Brain pericyte (primary cell): ENCODE measurements at regions not wholly inside any gene's neighbourhood (a gene's known extent, or its start where the extent isn't known, plus 50 kb on each side); places are given as distances from the start of the nearest gene placed in this dataset.
"Not testable (repeated sequence)": the region's sequence is repeated elsewhere in the genome, so short reads cannot be mapped to it uniquely, and the experiment has no call there.

Source experiments
- DNase-seq: peaks from one replicate; pipeline ENCODE4 v3.0.0-alpha.2; 2012; ENCODE audit warnings: low read depth, low spot score

GRCh38 chr18:40160361-40160760 is 1794.7 kb upstream of the PIK3C3 start:
- no peak for DNase-seq

GRCh38 chr18:40159141-40160017 is 1795.7 kb upstream of the PIK3C3 start:
- no peak for DNase-seq

GRCh38 chr18:40157120-40157519 is 1797.9 kb upstream of the PIK3C3 start:
- DNase-seq = no peak

GRCh38 chr18:40152859-40153258 is 1802.2 kb upstream of the PIK3C3 start:
- no peak for DNase-seq

- DNase-seq = no peak
Observed at GRCh38 chr18:40148960-40149359, 1806.1 kb upstream of the PIK3C3 start.

- DNase-seq = no peak
Observed at GRCh38 chr18:40133253-40133652, 1821.8 kb upstream of the PIK3C3 start.

- not testable (repeated sequence) for DNase-seq
Observed at GRCh38 chr18:40132438-40132837, 1822.6 kb upstream of the PIK3C3 start.

GRCh38 chr18:40124107-40124506 is 1830.9 kb upstream of the PIK3C3 start:
- no peak for DNase-seq

GRCh38 chr18:40120796-40121391 is 1834.1 kb upstream of the PIK3C3 start:
- DNase-seq = no peak

GRCh38 chr18:40120356-40120755 is 1834.7 kb upstream of the PIK3C3 start:
- no peak for DNase-seq

GRCh38 chr18:40119581-40119980 is 1835.5 kb upstream of the PIK3C3 start:
- not testable (repeated sequence) for DNase-seq

- no peak for DNase-seq
Observed at GRCh38 chr18:40110455-40110854, 1844.6 kb upstream of the PIK3C3 start.

- DNase-seq = no peak
Observed at GRCh38 chr18:40109252-40110049, 1845.6 kb upstream of the PIK3C3 start.

- DNase-seq = no peak
Observed at GRCh38 chr18:40108596-40108995, 1846.4 kb upstream of the PIK3C3 start.

GRCh38 chr18:40102903-40103302 is 1852.1 kb upstream of the PIK3C3 start:
- DNase-seq = no peak

- DNase-seq = no peak
Observed at GRCh38 chr18:40099641-40100040, 1855.4 kb upstream of the PIK3C3 start.

GRCh38 chr18:40096675-40097074 is 1858.4 kb upstream of the PIK3C3 start:
- no peak for DNase-seq

- DNase-seq = no peak
Observed at GRCh38 chr18:40094441-40094840, 1860.6 kb upstream of the PIK3C3 start.

- DNase-seq = no peak
Observed at GRCh38 chr18:40088130-40088529, 1866.9 kb upstream of the PIK3C3 start.

- DNase-seq = no peak
Observed at GRCh38 chr18:40079786-40080185, 1875.2 kb upstream of the PIK3C3 start.

- DNase-seq = no peak
Observed at GRCh38 chr18:40075616-40076015, 1879.4 kb upstream of the PIK3C3 start.

GRCh38 chr18:40072761-40073160 is 1882.3 kb upstream of the PIK3C3 start:
- no peak for DNase-seq
